A549 (cell line): ENCODE measurements at regions not wholly inside any gene's neighbourhood (a gene's known extent, or its start where the extent isn't known, plus 50 kb on each side); places are given as distances from the start of the nearest gene placed in this dataset.

ENCODE experiments used
- ATAC-seq, 2 experiments: fragments of 200-7000 bp in 1 of 2; fragments of >200 bp in 1 of 2; cut with Nextera tagmentation in 1 of 2; cut with Tn5 transposase in 1 of 2; 3 replicates each; pipeline versions ENCODE4 v1.8.0 to v1.9.1; 2018 to 2020; ENCODE audit warnings: mild to moderate bottlenecking in 1 of 2, moderate library complexity in 1 of 2
- CTCF ChIA-PET: fragments of 300-600 bp; sonication (Branson Sonifier 250); formaldehyde crosslinking; extraction: SDS; loops from one replicate; lab custom pipeline; 2021; ENCODE audit warnings: antibody characterized with exemption, inconsistent platforms; lab: Yijun Ruan, JAX
- POLR2A ChIA-PET: fragments of 350-600 bp; formaldehyde crosslinking; extraction: SDS; loops from one replicate; lab custom pipeline; 2021; ENCODE audit warnings: antibody characterized with exemption, inconsistent platforms; lab: Yijun Ruan, JAX
- DNase-seq, 2 experiments: peaks; one replicate each; pipeline versions ENCODE4 v3.0.0 to v3.0.0-alpha.2; 2011 to 2016; ENCODE audit warnings: low read depth in 1 of 2, low spot score in 1 of 2
- FAIRE-seq: peaks from 2 replicates; lab custom pipeline; 2011; peaks lifted over from hg19 to GRCh38; lab: Jason Lieb, UNC
- H3K27ac ChIP-seq, 2 experiments: fragments of >200 bp; sonication (Bioruptor Twin); formaldehyde crosslinking; 3 replicates each; pipeline ENCODE4 v1.5.1; 2016 to 2017
- H3K4me1 ChIP-seq: fragments of >200 bp; sonication (Bioruptor Twin); formaldehyde crosslinking; 3 replicates; pipeline ENCODE4 v1.6.1; 2016
- H3K4me2 ChIP-seq: fragments of >200 bp; sonication (Bioruptor Twin); formaldehyde crosslinking; 3 replicates; pipeline ENCODE4 v1.6.1; 2016
- H3K4me3 ChIP-seq: fragments of >200 bp; sonication (Bioruptor Twin); formaldehyde crosslinking; 3 replicates; pipeline ENCODE4 v1.5.1; 2016
- H3K9me3 ChIP-seq: fragments of >200 bp; sonication (Bioruptor Twin); formaldehyde crosslinking; 3 replicates; pipeline ENCODE4 v1.6.1; 2016
- BCL3 ChIP-seq: fragments of >200 bp; sonication (Bioruptor Twin); formaldehyde crosslinking; IDR thresholded peaks from 3 replicates; pipeline ENCODE4 v1.6.1; 2016
- BHLHE40 ChIP-seq: IDR thresholded peaks from 2 replicates; pipeline ENCODE4 v1.6.1; 2012; ENCODE audit warnings: low read depth, low read length, inconsistent platforms
- CHD2 ChIP-seq: fragments of 150-350 bp; IDR thresholded peaks from 2 replicates; pipeline ENCODE4 v1.6.1; 2014; ENCODE audit warnings: low read length; ENCODE audit not compliant: partially characterized antibody
- CHD4 ChIP-seq: fragments of 200-600 bp; sonication (generic); IDR thresholded peaks from 2 replicates; pipeline ENCODE4 v1.6.1; 2016; ENCODE audit warnings: antibody characterized with exemption, mild to moderate bottlenecking, borderline replicate concordance
- CTCF ChIP-seq: fragments of >200 bp; sonication (Bioruptor Twin); formaldehyde crosslinking; IDR thresholded peaks from 3 replicates; pipeline ENCODE4 v1.5.1; 2016
- E2F6 ChIP-seq: IDR thresholded peaks from 2 replicates; pipeline ENCODE4 v1.6.1; 2012; ENCODE audit warnings: low read depth, borderline replicate concordance
- EHF ChIP-seq: fragments of 250-450 bp; sonication (Bioruptor Pico); IDR thresholded peaks from 2 replicates; pipeline ENCODE4 v1.5.0; 2020; ENCODE audit warnings: mild to moderate bottlenecking
- GATA3 ChIP-seq: IDR thresholded peaks from 2 replicates; pipeline ENCODE4 v1.6.1; 2012; ENCODE audit warnings: borderline replicate concordance
- HDAC2 ChIP-seq: fragments of 200-600 bp; sonication (generic); IDR thresholded peaks from 2 replicates; pipeline ENCODE4 v1.6.1; 2016
- HES2 ChIP-seq: fragments of >200 bp; sonication (Bioruptor Twin); formaldehyde crosslinking; IDR thresholded peaks from 2 replicates; pipeline ENCODE4 v1.6.1; 2016
- HMGXB4 ChIP-seq: fragments of 250-450 bp; sonication (Bioruptor Pico); IDR thresholded peaks from 2 replicates; pipeline ENCODE4 v1.5.0; 2021; ENCODE audit warnings: mild to moderate bottlenecking, moderate library complexity, borderline replicate concordance
- HOXA7 ChIP-seq: fragments of 250-450 bp; sonication (Bioruptor Pico); IDR thresholded peaks from 2 replicates; pipeline ENCODE4 v1.5.0; 2020; ENCODE audit warnings: mild to moderate bottlenecking, moderate library complexity
- HOXB13 ChIP-seq: fragments of 250-450 bp; sonication (Bioruptor Pico); IDR thresholded peaks from 2 replicates; pipeline ENCODE4 v1.5.0; 2020; ENCODE audit warnings: low read depth, mild to moderate bottlenecking, moderate library complexity
- KDM1A ChIP-seq: fragments of 200-600 bp; sonication (generic); IDR thresholded peaks from 2 replicates; pipeline ENCODE4 v1.6.1; 2016; ENCODE audit warnings: low read depth, mild to moderate bottlenecking
- MAX ChIP-seq: IDR thresholded peaks from 2 replicates; pipeline ENCODE4 v1.6.1; 2012
- MYC ChIP-seq: IDR thresholded peaks from 2 replicates; pipeline ENCODE4 v1.6.1; 2012; ENCODE audit warnings: mild to moderate bottlenecking, inconsistent platforms, low read length, improper control_type of control experiment, borderline replicate concordance
- NPAS2 ChIP-seq: fragments of 250-450 bp; sonication (Bioruptor Pico); IDR thresholded peaks from 2 replicates; pipeline ENCODE4 v1.8.0; 2022; ENCODE audit warnings: mild to moderate bottlenecking, moderate library complexity, borderline replicate concordance
- PBX3 ChIP-seq: IDR thresholded peaks from 2 replicates; pipeline ENCODE4 v1.6.1; 2012
- PHF8 ChIP-seq: fragments of 200-600 bp; sonication (generic); IDR thresholded peaks from 2 replicates; pipeline ENCODE4 v1.6.1; 2016; ENCODE audit warnings: low read depth, mild to moderate bottlenecking, antibody characterized with exemption, moderate library complexity, borderline replicate concordance
- POLR2A ChIP-seq: IDR thresholded peaks from 2 replicates; pipeline ENCODE4 v1.6.1; 2012; ENCODE audit warnings: mild to moderate bottlenecking, low read length
- RAD21 ChIP-seq, 2 experiments: fragments of >200 bp in 1 of 2; sonication (Bioruptor Twin) in 1 of 2; formaldehyde crosslinking in 1 of 2; IDR thresholded peaks in 1 of 2; conservative IDR thresholded peaks in 1 of 2; 2 replicates in 1 of 2; 3 replicates in 1 of 2; pipeline ENCODE4 v1.6.1; 2012 to 2018; ENCODE audit warnings: inconsistent platforms in 1 of 2
- RARB ChIP-seq: fragments of 250-450 bp; sonication (Bioruptor Pico); IDR thresholded peaks from 2 replicates; pipeline ENCODE4 v1.8.0; 2021; ENCODE audit warnings: mild to moderate bottlenecking, moderate library complexity
- RFX5 ChIP-seq: fragments of 450-650 bp; IDR thresholded peaks from 2 replicates; pipeline ENCODE4 v1.7.1; 2014; ENCODE audit warnings: antibody characterized with exemption, mild to moderate bottlenecking, moderate library complexity
- SMC3 ChIP-seq: fragments of >200 bp; sonication (Bioruptor Twin); formaldehyde crosslinking; IDR thresholded peaks from 3 replicates; pipeline ENCODE4 v1.6.1; 2018; ENCODE audit warnings: inconsistent platforms
- SREBF2 ChIP-seq: fragments of 450-650 bp; IDR thresholded peaks from 2 replicates; pipeline ENCODE4 v1.6.1; 2014; ENCODE audit warnings: mild to moderate bottlenecking, moderate library complexity
- ZFP36 ChIP-seq: fragments of 450-650 bp; IDR thresholded peaks from 2 replicates; pipeline ENCODE4 v1.6.1; 2014; ENCODE audit warnings: borderline replicate concordance; ENCODE audit not compliant: partially characterized antibody
- ZSCAN20 ChIP-seq: fragments of 250-450 bp; sonication (Bioruptor Pico); IDR thresholded peaks from 2 replicates; pipeline ENCODE4 v1.8.0; 2022; ENCODE audit warnings: mild to moderate bottlenecking, moderate library complexity
- WGBS: methylation state at CpG from one replicate; pipeline ENCODE4 v1.1.6; 2017; ENCODE audit errors: missing lambda C conversion rate; 5-methylcytosine and 5-hydroxymethylcytosine counted together

- ATAC-seq: no peak
- Histone ChIP-seq H3K4me3 (no peak overlapping the region), H3K4me2 (no peak overlapping the region), H3K9me3 (no peaks in the 10 kb centered on the region)
- FAIRE-seq: no peak
- CTCF ChIA-PET: interaction anchor here (0.6 to 5.0 kb wide), 24 partner anchors 8 to 1012 kb away, joined by 3 to 29 read pairs (median 5); no protein-coding TSS in a partner anchor
- 62% methylated on average over 2 of the region's 2 CpGs for WGBS
- no peak for DNase-seq
- TF ChIP-seq CHD2 (no peak), PHF8 (no peak), SMC3 (no peak)
- TF ChIP-seq, all 56 proteins: peak for 0
- POLR2A ChIA-PET: no interaction called here
- no peak overlapping the region for H3K27ac ChIP-seq
- peaks cover 12% of the 10 kb centered on the region; the same call in 2 of the 3 replicates for H3K4me1 ChIP-seq
These were observed 287.9 kb upstream of the VRK2 start for GRCh38 chr2:57758686-57759085.

- Histone ChIP-seq H3K4me3 (no peak overlapping the region), H3K27ac (no peak overlapping the region; a peak in 1 of 6 replicates), H3K4me2 (peak overlapping the region; percentile 71; the same call in 2 of the 3 replicates), H3K9me3 (no peaks in the 10 kb centered on the region), H3K4me1 (peaks cover 12% of the 10 kb centered on the region; the same call in 2 of the 3 replicates)
- 70% methylated on average over 5 of the region's 5 CpGs for WGBS
- ChIA-PET POLR2A (no interaction called here), CTCF (interaction anchor here (0.6 to 5.0 kb wide), 41 partner anchors 9 to 1424 kb away, joined by 3 to 29 read pairs (median 4); no protein-coding TSS in a partner anchor)
- FAIRE-seq: no peak
- DNase-seq: no peak
- TF ChIP-seq SREBF2: no peak
- TF ChIP-seq HDAC2: no peak
- no peak for TF ChIP-seq CHD2
- TF ChIP-seq NPAS2: no peak
- TF ChIP-seq HOXB13 (CRISPR knock-in tag): no peak
- no peak for TF ChIP-seq HES2
- TF ChIP-seq HMGXB4: no peak
- no peak for ATAC-seq
These were observed 287.5 kb upstream of the VRK2 start for GRCh38 chr2:57759131-57759530.

- H3K4me1 ChIP-seq: peaks cover 12% of the 10 kb centered on the region; the same call in 2 of the 3 replicates
- 7% methylated on average over 19 of the region's 19 CpGs for WGBS
- ATAC-seq (peak; percentile 99 to 100), DNase-seq (peak; percentile 71 to 86), FAIRE-seq (peak; percentile 43)
- no peaks in the 10 kb centered on the region for H3K9me3 ChIP-seq
- CTCF ChIA-PET: interaction anchor here (0.6 to 5.0 kb wide), 53 partner anchors 9 to 1423 kb away, joined by 3 to 29 read pairs (median 4); partner anchors contain the start of gene VRK2
- peak overlapping the region; percentile 67 to 86 for H3K27ac ChIP-seq
- POLR2A ChIA-PET: no interaction called here
- H3K4me3 ChIP-seq: peak overlapping the region; percentile 25
- H3K4me2 ChIP-seq: peak overlapping the region; percentile 71
- TF ChIP-seq RFX5: no peak
- TF ChIP-seq E2F6: peak; percentile 89; the same call in 1 of the 2 replicates
- TF ChIP-seq MYC: peak; percentile 58
- TF ChIP-seq POLR2A: no peak
- TF ChIP-seq SMC3: peak; percentile 99
- no peak for TF ChIP-seq CHD4
- TF ChIP-seq CTCF: peak; percentile 98
- TF ChIP-seq GATA3: no peak
- no peak for TF ChIP-seq HDAC2
- TF ChIP-seq ZSCAN20: no peak
- TF ChIP-seq RARB (CRISPR knock-in tag): no peak
- TF ChIP-seq NPAS2: no peak
- TF ChIP-seq BHLHE40: no peak
- peak; percentile 90 for TF ChIP-seq MAX
- TF ChIP-seq PBX3: peak; percentile 70
- no peak for TF ChIP-seq HOXA7 (CRISPR knock-in tag)
- no peak for TF ChIP-seq ZFP36
- peak; percentile 99 to 100 for TF ChIP-seq RAD21 (conservative IDR thresholded peaks at IDR 0.05 in 1 of 2, IDR thresholded peaks at IDR 0.05 in 1 of 2)
- no peak for TF ChIP-seq EHF (CRISPR knock-in tag)
- no peak for TF ChIP-seq KDM1A
- TF ChIP-seq BCL3: no peak
These were observed 286.7 kb upstream of the VRK2 start for GRCh38 chr2:57759822-57760300.
